Stimulated activated CD8-positive, alpha-beta memory T cell treated with anti-CD3 and anti-CD28 coated beads, Interleukin-7, amount 100 ng/mL, for 1 hour (primary cell): ENCODE measurements at regions not wholly inside any gene's neighbourhood (a gene's known extent, or its start where the extent isn't known, plus 50 kb on each side); places are given as distances from the start of the nearest gene placed in this dataset.

Source experiments
- DNase-seq, 2 donors: peaks; one replicate each; pipeline ENCODE4 v3.0.0-alpha.2; 2020; ENCODE audit warnings: low read depth in 2 of 2

DNA sequence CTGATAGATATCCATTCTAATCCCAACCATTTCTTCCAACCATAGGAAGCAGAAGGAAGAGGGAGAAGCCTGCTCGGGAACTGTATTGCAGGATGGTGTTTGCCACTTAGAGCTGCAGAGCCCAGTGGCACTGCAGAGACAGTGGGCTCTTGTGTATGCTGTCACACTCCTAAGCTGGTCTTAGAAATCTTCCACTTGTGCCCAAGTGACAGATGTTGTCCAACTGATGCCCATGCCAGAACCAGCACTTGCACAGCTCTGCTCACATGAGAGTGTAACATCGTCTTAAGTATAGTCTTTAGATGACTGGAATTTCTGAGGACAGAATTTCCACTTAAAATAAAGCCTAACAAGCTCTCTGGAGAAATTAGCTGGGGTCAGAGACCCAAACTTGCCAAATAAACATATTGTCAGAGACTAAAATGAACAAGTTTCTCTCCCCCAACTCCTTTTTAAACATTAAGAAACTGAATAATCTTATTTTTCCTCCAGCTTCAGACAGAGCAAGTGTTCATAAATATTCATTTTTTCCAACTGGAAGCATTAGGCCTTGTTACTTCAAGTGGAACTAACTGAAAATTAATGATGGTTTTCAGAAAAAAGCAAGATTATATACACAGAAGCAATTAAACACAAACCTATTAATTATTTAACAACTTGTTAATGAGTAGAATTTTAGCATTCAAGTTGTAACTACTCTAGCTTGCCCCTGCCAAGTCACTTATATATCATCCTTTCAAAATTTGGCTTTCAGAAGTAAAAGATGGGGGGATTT, 577.3 kb downstream of the AJAP1 start:
- no peak for DNase-seq

DNA sequence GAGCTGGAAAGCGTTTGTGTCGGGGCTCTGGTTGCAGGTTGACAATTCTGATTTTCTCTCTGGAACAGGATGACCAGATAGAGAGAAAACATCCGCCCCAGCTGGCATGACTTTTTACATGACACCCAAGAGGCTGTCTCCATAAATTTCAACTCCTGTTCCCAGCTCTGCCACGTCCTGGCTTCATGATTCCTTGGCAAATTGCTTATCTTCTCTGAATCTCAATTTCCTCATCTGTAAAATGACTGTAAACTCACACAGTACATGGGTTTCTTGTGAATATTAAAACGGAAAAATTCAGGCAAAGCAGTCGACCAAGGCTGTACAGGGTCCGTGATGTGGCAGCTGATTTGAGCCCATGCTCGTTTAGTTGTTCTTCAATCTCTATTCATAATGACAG, 572.7 kb downstream of the AJAP1 start:
- DNase-seq, result no peak

DNA sequence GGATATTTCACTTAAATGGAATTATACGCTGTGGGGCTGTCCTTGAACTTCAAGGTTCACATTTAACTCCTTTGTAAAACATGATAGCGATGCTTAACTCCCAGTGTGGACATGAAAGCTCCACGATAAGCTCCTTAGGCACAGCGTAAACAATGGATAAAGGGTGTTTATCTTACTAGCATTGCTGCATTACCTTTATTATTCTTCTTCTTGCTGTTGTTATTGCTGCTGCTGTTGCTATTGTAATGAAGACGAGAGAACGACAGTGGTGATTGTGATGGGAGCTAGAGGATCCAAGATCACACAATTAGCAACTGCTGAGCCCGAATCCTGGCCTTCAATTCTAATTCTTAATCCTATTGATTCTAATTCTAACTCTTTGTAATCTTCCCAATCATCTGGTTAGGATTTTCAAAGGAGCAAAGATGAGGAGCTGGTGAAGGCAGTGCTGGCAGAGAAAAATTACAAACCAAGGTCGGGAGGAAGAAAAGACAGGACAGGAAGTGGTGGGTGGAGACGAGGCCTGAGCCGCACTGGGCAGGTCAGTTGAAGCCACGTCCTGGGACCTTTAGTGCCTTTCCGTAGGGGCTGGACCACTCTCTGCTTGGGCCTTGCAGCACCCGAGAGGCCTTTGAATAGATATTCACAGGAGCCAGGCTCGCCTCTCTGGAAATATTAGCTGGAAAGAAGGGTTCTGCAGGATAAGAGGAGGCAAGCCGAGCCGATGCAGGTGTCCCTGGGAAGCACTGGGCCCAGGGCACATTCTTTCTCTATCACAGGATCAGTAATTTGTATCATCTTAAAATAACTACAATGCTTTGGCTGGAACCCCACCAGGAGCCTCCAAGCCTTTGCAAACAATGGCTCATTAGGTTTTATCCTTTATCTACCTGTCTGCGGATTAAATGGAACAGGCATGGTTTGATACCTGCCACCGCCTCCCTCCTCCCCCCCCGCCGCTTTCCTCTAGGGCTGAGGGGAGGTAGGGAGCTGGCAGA, 571.6 kb downstream of the AJAP1 start:
- DNase-seq, result no peak

DNA sequence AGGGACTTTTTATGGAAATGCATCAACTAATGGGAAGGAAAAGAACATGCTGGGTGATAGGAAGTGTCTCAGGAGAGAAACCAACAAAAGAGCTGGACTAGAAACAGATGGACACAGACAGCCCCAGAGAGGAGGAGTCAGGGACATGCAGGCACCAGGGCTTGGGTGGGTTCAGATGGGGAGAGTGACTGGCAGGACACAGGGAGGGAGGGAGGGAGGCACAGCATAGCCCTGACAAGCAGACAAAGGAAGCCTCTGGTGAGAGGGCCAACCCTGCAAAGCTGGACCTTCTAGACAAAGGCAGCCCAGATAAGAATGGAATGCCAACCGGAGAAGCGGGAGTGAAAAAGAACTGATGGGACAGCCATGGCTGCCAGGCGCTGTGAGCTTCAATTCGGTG, 568.8 kb downstream of the AJAP1 start:
- DNase-seq, result no peak

DNA sequence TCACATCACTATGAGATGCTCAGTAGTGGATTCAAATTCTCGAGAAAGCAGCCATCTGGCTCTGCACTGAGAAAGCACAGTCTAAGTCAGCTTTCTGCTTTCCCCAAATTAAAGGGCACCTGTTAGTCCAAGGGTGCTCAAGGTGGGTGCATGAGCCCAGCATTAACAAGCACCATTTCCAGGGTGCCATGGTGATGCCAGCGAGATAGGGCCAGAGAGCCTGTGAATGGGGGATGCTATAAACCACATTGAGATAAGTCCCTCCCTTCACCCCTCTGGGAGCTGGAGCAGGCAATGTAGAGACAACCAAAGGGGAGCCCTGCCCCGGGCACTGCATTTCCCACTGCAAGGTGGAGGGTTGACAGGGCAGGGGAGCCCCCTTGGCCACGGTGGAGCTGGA, 568.2 kb downstream of the AJAP1 start:
- DNase-seq, result no peak

DNA sequence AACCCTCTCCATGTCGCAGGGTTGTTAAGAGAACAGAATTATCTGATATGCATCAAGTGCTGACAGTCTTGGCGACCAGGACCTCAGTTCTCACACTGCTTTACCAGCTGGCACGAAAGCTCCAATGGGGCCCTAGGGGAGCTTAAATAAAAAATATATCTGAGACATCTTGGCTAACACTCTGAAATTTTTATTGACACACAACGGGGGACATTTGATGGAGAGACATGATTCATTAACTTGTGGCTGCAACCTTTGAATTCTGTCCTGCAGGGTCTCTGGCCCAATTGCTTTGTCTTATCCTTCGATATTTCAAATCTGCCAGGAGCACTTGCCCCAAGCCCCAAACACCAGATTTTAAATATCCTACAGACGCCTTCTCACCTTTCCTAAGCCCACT, 567.0 kb downstream of the AJAP1 start:
- no peak for DNase-seq

DNA sequence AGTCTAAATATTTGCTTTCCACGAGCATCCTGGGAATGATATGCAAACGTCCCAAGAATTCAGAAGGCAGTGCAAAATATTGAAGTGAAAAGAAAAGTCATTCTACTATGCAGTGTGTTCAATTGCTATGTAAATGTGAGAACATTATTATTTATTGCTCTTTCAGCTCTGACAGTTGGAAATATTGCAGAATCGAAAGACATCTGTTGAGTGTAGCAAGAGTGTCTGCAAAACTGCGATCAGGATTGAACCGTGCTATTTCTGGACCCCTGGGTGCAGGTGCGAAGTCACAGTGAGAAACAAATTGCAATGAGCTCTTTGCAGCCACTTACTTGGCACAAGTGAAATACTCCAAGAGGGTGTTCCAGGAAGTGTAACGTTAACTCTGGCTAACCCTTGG, 566.4 kb downstream of the AJAP1 start:
- DNase-seq, result no peak

DNA sequence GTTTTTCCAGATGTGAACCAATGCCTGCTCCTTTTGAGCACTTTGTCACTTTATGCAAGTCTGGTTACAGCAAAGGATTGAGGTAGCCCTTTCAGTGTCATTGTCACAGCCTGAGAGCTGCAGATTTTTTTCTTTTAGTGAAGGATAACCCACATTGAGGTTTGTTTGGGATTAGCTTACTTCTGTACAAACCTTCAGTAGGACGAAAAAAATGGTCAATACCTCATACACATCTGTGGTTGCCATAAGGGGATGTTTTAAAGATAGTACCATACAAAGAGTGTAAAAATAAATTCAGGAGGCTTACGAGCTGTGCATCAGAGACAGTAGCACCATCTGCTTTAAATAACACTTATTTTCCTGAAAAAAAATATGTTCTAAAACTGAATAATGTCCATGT, 566.0 kb downstream of the AJAP1 start:
- DNase-seq, result no peak

DNA sequence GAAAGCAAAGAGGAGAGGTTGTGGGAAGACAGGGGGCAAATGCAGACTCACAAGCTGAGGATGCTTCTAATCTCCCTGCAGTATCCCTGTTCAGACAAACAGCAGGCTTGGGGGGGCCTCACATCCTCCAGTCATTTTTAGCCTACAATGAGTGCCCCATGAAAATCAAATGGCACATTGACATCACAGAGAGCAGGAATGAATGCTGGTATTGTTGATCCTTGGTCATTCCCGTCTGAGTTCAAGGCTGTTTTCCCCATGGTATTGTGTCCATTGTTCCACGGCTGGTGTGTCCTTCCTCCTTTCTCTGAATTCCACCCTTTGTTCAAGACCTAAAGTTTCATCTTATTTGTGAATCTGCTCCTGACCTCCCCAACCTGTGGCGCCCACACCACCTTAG, 545.6 kb downstream of the AJAP1 start:
- no peak for DNase-seq

DNA sequence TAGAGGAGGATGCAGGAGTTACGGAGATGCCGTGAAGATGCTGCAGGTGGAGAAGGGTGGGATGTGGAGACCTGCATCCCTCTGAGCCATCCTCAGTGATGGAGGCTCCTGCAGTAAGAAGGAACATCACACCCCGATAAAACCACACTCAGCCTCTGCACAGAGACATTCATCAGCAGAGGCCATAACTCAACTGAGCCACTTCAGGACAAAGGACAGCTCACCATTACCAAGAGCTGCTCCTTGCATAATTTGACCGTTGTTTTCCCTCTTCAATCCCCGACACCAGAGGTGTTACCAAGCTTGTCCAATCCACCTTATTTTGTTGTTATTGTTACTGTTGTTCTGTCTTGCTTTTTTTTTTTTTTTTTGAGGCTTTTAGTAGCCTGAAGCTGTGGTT, 543.9 kb downstream of the AJAP1 start:
- no peak for DNase-seq

DNA sequence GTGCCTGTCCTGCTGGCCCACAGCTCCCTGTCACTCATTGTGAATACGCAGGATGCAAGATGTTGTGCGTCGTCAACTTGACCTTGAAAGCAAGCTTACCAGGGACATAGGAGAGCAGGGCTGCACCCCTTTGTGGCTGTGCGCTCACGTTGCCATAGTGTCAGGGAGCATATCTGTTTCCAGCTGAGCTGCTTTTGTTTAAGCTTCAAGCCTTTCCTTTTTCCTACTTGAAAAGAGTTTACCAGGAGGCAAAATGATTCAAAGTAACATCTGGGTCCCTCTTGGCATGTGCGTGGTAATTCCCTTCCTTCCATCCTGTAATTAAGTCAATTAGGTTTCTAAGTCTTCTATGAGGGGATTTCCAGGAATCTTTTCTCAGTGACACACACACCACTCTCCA, 537.1 kb downstream of the AJAP1 start:
- DNase-seq, result no peak

DNA sequence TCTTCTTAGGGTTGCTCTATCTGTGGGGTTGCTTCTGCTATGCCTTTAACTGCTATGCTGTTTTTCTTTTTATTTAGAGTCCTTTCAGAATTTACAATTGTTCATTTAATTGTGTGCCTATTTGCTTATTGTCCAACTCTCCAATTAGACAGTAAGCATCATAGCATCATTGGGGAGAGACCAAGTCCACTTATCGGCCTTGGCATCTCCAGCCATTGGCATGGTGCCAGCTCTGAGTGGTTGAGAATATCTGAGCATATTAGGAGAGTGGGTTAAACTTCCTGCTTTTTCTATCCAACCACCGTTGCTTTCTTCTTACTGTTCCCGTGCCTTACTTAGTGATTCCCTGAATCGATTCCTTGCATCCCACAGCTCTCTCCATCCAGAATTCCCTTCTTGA, 535.0 kb downstream of the AJAP1 start:
- no peak for DNase-seq

DNA sequence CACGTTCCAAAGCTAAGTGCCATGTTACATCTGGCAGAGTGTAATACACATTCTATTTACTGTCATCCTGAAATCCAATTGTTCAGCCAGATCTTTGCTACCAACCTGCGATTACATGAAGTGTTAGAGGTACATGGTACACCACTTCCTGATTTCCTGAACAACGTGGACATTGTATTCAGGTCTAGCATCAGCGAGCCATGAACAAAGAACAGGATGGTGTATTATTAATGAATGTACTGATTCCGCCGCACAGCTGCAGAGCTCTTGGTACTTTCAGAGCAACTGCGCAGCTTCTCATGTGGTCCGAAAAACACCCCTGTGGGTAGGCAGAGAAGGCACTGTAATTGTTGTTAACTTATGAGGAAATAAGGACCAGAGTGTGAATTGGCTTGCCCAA, 511.4 kb downstream of the AJAP1 start:
- DNase-seq, result no peak

DNA sequence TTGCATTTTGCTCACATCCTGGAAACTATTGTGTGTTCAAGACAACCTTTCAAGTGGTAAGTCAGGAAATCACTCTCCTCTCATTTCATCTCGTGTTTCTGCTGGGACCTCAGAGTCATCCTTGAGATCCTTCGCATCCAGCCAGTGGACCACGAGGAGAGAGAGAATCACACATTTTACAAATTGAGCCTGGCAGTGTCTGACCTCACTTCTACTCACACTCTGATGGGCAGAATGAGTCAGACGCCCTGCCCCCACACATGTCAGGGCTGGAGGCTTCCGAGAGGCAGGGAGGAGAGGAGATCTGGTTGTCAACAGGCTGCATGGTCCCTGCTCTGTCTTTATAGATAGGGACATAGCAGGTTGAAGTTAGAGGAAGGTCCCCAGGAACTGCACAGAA, 509.7 kb downstream of the AJAP1 start:
- no peak for DNase-seq

DNA sequence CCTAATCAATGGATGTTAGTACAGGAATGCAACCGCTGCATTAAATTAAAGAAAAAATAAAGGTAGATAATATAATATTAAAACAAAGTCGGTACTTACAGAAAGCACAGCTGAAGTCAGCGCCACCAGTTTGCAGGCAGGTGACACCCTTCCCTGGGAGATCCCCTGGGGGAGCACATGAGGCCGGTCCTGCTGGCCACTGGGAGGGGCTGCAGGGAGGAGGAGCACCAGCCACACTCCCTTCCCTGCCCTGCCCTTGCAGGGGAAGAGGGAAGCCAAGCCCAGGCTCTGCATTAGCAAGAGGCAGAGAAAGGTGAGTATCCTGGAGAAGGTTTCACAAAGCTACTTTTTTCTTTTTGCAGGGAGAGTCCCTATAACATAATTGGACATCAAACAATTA, 507.0 kb downstream of the AJAP1 start:
- DNase-seq, result no peak

DNA sequence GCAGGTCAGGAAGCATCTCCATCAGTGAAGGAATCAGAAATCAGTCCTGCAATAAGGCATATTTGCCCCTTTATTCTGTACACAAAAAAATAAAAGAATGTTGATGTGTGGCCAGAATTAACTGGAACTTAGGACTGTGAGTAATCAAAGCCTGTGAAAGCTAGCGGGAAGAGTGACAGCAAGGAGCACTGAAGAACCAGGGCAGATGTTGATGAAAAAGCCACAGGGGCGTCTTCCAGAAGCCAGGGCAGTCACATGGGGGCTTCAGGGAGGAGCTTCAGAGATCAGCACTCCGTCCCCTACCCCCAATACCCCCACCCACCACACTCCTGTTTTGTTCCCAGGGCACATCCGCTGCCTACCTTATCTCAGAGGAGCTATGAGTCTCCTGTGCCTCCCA, 502.8 kb downstream of the AJAP1 start:
- DNase-seq, result no peak

DNA sequence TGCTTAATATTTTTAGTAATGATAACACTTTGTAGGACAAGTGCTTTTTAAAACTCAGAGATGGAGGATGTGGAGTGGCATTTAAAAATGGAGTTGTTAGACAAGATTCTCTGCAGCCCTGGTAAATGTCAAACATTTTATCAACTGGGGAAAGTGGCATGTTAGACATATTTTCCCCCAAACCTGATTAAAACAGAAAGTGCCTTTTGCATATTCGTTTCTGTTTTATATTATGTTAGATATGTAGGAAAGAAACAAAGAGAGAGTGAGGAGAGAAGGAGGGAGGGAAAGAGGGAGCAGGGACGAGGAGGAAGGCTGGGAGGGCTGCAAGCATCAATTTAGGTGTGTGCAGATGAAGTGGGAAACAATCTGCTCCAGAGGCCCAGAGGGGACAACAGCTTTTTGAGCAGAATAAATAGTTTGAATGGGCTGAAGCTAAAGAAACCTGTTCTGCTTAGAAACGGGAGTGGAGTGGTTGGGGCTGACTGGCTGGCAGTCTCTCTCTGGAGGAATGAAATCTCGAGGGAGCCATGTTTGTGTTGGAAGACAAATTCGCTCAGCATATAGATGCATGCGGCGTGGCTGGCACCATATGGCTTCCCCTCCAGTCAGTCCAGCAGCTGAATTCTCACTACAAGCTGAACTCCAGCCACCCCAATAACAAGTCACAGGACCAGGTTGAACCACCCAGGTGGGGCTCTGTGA, 502.2 kb downstream of the AJAP1 start:
- DNase-seq, result no peak

DNA sequence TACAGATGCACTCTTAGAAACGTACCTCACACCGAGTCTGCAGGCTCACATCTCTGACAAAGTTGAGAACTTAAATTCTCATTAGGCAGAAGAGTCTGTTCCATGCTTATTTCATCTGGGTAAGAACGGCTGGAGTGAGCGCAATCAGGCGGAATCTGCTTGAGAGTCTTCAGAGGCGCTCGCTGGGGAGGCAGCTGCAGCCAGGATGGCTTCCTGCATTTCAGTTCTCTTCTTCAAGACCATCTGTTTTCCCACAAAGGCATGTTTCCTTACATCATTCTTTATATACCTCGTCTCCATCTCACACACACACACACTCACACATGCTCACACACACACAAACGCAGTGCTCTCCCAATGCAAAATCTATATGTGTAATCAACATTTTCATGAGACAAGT, 497.1 kb downstream of the AJAP1 start:
- DNase-seq, result no peak

DNA sequence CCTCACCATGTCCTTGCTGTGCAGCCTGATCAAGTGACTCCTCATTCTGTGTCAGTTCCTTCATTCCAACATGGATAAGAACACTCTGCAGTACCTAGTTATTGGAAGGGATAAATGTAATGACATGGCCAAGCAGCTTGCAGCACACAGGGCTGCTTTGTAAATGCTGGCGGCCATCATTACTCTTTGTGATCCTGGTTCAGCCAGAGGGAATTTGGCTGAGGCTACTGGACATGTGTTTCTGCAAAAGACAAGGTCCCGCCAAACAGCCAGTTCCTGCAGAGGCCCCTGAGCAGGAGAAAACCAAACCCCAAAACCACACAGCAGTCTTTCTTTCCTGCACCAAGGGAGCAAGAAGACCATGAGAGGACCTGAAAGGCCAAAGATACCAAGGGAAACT, 495.8 kb downstream of the AJAP1 start:
- DNase-seq, result no peak

DNA sequence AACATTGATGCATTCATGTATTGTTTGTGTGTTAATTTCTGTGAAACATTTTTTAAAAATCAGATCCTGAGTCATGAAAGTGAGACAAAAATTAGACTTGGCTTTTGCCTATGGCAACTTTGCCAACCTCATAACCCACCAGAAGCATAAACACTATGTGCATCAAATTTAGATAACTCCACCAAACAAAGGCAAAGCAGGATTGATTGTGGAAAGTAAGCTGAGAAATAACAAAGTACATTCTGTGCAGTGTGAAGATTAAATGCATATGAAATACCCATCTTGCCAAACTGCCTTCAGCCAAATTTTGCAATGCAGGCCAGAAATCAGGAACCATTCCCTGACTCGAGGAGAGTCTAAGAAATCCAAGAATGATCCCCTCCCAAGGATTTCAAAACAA, 493.4 kb downstream of the AJAP1 start:
- no peak for DNase-seq

DNA sequence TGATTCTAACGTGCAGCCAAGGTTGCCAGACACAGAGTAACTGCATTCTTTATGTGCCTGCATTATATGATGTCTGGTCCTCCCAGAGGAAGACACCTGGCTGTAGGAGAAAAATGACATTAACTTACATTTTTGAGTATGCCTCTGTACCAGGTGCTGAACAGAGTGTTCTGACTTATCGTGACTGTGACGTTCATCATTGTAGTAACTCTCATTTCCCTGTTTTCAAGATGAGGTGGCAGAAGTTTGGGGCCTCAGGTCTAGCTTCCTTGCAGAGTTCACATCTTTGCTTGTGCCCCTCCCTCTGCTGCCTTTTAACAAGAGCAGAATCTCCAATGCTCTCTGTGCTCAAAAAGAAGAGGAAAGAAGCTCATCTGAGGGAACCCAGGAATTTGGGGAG, 488.0 kb downstream of the AJAP1 start:
- no peak for DNase-seq

DNA sequence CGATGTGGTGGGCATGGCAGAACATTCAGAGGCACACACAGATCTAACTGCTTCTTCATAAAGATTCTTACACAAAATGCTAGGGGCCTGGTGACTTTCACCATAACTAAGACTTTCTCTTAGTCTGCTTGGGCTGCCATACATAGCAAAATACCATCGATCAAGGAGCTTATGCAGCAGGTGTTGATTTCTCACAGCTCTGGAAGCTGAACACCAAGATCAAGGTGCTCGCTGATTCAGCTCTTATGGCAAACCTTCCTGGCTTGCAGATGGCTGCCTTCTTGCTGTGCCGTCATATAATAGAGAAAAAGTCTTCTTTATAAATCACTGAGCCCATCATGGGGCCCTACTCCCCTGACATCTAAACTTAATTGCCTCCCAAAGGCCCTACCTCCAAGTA, 487.3 kb downstream of the AJAP1 start:
- DNase-seq, result no peak

DNA sequence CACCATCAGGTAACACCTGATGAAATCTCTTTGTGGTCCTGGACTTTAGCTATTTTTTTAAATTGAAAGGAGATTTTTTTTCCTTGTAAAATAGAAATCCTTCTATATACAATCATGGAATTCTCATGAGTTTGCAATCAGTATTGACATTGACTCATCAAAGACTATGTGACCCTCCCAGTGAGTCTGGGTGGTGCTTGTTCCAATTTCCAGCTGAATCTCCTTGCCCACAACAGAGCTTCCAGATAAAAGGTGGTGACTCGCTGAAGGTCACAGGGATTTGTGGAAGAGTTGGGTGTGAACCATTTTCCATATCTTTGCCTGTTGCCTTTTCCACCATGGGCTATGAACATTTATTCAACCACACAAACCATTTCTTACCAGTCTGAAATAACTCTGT, 486.6 kb downstream of the AJAP1 start:
- DNase-seq, result no peak
